Suprapubic skin (tissue), 3 donors: ENCODE measurements at regions not wholly inside any gene's neighbourhood (a gene's known extent, or its start where the extent isn't known, plus 50 kb on each side); places are given as distances from the start of the nearest gene placed in this dataset.

Experiments used
- POLR2A ChIP-seq, 2 donors: fragments of 450-650 bp; IDR thresholded peaks; one replicate each; pipeline ENCODE4 v1.6.1; 2017; ENCODE audit warnings: antibody characterized with exemption in 2 of 2, mild to moderate bottlenecking in 2 of 2, moderate library complexity in 2 of 2
- TF ChIP-seq, protein P1 (sequence below), 2 donors: fragments of 200-600 bp in 1 of 2; fragments of 450-650 bp in 1 of 2; sonication (generic) in 1 of 2; IDR thresholded peaks; one replicate each; pipeline ENCODE4 v1.5.1; 2016 to 2019; ENCODE audit warnings: antibody characterized with exemption in 2 of 2, mild to moderate bottlenecking in 1 of 2, moderate library complexity in 1 of 2

DNA sequence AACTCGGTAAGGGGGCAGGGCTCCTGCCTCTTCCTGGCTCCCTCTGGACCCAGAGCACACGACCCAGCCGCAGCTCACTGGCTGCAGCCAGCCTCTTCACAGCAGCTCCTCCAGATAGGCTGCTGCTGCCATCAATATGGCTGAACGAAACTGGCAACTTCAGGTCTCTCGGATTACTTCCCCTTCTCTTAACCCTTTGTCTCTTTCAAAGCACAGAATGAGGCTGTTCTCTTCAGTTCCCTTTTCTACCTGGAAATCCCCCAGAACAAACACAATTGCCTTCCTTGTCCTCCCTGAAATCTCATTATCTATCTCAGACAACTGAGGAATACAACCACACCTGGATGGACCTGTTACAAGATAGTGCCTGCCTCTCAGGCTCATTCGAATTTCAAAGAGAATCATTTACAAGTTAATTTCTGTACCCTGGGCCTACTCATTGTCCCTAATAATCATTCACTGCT, 193.4 kb upstream of the MBL2 start:
- TF ChIP-seq, protein P1, sequence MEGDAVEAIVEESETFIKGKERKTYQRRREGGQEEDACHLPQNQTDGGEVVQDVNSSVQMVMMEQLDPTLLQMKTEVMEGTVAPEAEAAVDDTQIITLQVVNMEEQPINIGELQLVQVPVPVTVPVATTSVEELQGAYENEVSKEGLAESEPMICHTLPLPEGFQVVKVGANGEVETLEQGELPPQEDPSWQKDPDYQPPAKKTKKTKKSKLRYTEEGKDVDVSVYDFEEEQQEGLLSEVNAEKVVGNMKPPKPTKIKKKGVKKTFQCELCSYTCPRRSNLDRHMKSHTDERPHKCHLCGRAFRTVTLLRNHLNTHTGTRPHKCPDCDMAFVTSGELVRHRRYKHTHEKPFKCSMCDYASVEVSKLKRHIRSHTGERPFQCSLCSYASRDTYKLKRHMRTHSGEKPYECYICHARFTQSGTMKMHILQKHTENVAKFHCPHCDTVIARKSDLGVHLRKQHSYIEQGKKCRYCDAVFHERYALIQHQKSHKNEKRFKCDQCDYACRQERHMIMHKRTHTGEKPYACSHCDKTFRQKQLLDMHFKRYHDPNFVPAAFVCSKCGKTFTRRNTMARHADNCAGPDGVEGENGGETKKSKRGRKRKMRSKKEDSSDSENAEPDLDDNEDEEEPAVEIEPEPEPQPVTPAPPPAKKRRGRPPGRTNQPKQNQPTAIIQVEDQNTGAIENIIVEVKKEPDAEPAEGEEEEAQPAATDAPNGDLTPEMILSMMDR (IDR thresholded peaks at IDR 0.05) = no peak
- TF ChIP-seq POLR2A (IDR thresholded peaks at IDR 0.05) = no peak
